HL-60 (cell line): ENCODE measurements at regions not wholly inside any gene's neighbourhood (a gene's known extent, or its start where the extent isn't known, plus 50 kb on each side); places are given as distances from the start of the nearest gene placed in this dataset.

Experiments
- DNase-seq, 2 experiments: peaks; one replicate each; pipeline ENCODE4 v3.0.0-alpha.2; 2010 to 2020; ENCODE audit warnings: low read depth in 1 of 2, low spot score in 1 of 2
- H3K27ac ChIP-seq: fragments of 250-450 bp; sonication (Bioruptor Pico); replicated peaks from 2 replicates; pipeline ENCODE4 v1.5.1; 2020; ENCODE audit warnings: mild to moderate bottlenecking, moderate library complexity
- H3K27me3 ChIP-seq: fragments of 250-450 bp; sonication (Bioruptor Pico); 2 replicates; pipeline ENCODE4 v1.5.1; 2021; ENCODE audit warnings: mild to moderate bottlenecking, moderate library complexity; ENCODE audit not compliant: insufficient read depth, poor library complexity, severe bottlenecking
- H3K4me3 ChIP-seq: replicated peaks from 2 replicates; pipeline ENCODE4 v1.5.1; 2011; ENCODE audit warnings: mild to moderate bottlenecking, control low read depth, low read length; ENCODE audit not compliant: insufficient read depth
- GABPA ChIP-seq: IDR thresholded peaks from 2 replicates; pipeline ENCODE4 v1.6.1; 2012; ENCODE audit warnings: low read depth
- POLR2AphosphoS5 ChIP-seq: IDR thresholded peaks from 2 replicates; pipeline ENCODE4 v1.6.1; 2012; ENCODE audit warnings: low read depth
- SPI1 ChIP-seq: IDR thresholded peaks from 2 replicates; pipeline ENCODE4 v1.6.1; 2012; ENCODE audit warnings: low read depth, mild to moderate bottlenecking, borderline replicate concordance
- TF ChIP-seq, protein P1 (sequence below): IDR thresholded peaks from one replicate; pipeline ENCODE4 v1.5.1; 2011; ENCODE audit warnings: low read length, control low read depth, inconsistent platforms; ENCODE audit not compliant: insufficient read depth
- TF ChIP-seq, protein P2 (sequence below): IDR thresholded peaks from 2 replicates; pipeline ENCODE4 v1.6.1; 2012; ENCODE audit warnings: low read depth; ENCODE audit not compliant: insufficient replicate concordance

DNA sequence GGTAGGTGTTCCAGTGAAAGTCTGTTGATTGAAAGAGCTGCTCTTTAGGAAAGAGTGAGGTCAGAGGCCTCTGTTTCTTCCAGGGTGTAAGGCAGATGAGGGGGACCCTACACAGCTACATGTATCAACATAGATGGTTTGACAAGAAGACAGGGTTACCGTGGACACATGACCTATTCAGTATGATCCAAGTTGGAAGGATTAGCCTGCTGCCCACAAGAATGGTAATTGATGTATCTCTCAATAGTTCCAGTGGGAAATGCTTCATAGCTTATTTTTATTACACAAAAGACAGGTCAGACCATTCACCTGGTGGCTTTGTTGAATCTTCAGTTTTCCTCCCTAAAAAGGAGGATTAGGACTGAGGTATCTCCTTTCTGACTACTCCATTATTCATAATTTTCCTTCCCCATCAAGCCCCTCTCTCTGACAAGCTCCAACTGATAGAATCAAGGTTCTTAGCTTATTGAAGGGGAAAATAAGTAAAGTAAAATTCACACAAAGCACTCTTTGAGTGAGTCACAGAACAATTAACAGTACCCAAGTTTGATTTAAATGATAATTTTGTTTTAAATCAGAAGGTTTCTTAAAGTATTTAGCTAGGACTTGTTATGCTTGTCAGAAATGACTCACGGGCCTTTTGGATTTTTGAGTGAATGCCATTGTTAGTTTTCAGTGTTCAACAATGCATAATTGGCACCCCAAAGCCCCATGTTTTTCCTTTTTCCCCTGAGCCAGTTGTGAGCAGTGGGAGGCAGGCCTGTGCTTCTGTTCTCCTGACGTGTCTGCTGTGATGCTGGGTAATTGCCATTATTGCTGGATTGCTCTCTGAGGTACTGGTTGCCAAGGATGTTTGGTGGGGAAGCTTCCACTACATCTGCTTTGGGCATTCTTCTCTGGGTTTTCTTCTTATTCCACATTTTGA lies 373.2 kb downstream of the DDX10 start:
- Histone ChIP-seq H3K27ac (no peak overlapping the region), H3K4me3 (no peak overlapping the region), H3K27me3 (no peaks in the 10 kb centered on the region)
- TF ChIP-seq, protein P1, sequence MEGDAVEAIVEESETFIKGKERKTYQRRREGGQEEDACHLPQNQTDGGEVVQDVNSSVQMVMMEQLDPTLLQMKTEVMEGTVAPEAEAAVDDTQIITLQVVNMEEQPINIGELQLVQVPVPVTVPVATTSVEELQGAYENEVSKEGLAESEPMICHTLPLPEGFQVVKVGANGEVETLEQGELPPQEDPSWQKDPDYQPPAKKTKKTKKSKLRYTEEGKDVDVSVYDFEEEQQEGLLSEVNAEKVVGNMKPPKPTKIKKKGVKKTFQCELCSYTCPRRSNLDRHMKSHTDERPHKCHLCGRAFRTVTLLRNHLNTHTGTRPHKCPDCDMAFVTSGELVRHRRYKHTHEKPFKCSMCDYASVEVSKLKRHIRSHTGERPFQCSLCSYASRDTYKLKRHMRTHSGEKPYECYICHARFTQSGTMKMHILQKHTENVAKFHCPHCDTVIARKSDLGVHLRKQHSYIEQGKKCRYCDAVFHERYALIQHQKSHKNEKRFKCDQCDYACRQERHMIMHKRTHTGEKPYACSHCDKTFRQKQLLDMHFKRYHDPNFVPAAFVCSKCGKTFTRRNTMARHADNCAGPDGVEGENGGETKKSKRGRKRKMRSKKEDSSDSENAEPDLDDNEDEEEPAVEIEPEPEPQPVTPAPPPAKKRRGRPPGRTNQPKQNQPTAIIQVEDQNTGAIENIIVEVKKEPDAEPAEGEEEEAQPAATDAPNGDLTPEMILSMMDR = no peak
- TF ChIP-seq, protein P2, sequence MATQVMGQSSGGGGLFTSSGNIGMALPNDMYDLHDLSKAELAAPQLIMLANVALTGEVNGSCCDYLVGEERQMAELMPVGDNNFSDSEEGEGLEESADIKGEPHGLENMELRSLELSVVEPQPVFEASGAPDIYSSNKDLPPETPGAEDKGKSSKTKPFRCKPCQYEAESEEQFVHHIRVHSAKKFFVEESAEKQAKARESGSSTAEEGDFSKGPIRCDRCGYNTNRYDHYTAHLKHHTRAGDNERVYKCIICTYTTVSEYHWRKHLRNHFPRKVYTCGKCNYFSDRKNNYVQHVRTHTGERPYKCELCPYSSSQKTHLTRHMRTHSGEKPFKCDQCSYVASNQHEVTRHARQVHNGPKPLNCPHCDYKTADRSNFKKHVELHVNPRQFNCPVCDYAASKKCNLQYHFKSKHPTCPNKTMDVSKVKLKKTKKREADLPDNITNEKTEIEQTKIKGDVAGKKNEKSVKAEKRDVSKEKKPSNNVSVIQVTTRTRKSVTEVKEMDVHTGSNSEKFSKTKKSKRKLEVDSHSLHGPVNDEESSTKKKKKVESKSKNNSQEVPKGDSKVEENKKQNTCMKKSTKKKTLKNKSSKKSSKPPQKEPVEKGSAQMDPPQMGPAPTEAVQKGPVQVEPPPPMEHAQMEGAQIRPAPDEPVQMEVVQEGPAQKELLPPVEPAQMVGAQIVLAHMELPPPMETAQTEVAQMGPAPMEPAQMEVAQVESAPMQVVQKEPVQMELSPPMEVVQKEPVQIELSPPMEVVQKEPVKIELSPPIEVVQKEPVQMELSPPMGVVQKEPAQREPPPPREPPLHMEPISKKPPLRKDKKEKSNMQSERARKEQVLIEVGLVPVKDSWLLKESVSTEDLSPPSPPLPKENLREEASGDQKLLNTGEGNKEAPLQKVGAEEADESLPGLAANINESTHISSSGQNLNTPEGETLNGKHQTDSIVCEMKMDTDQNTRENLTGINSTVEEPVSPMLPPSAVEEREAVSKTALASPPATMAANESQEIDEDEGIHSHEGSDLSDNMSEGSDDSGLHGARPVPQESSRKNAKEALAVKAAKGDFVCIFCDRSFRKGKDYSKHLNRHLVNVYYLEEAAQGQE = no peak
- TF ChIP-seq SPI1 = no peak
- no peak for TF ChIP-seq GABPA
- no peak for TF ChIP-seq POLR2AphosphoS5
- DNase-seq = no peak

DNA sequence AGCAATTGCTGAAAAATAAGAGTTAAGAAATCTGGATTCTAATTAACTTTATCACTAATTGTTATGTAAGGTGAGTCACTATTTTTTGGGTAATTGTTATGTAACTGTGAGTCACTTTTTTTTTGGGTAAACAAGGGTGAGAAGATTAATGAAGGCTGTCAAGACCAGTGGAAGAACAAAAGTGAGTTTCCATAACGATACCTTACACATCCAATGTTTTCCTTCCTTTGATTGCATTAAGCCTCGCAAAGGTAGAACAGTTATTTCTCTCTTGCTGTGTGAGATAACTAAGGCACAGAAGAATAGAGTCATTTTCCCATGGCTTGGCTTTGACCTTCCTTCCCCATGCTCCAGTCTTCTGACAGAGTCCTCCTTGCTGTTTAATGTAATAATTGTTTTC lies 374.7 kb downstream of the DDX10 start:
- TF ChIP-seq, protein P1 = no peak
- TF ChIP-seq SPI1 = no peak
- TF ChIP-seq, protein P2 = no peak
- no peak for TF ChIP-seq POLR2AphosphoS5
- no peak for TF ChIP-seq GABPA
- Histone ChIP-seq H3K27me3 (no peaks in the 10 kb centered on the region), H3K27ac (no peak overlapping the region), H3K4me3 (no peak overlapping the region)
- DNase-seq = no peak

DNA sequence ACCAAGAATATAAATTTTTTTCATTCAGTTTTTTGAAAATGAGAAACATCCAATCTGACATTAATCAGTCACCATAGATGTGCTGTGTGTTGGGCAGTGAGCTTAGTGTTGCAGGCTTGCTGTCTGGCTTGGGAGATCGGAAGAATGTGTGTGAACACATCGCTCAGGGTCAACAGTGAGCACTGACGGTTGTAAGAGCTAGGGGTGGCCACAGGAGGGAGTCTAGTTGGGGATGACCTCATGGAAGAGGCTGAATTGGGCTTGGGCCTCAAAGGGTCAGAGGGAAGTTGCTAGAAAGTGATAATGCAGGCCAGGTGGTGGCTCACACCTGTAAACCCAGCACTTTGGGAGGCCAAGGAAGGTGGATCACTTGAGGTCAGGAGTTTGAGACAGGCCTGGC lies 375.4 kb downstream of the DDX10 start:
- H3K27ac ChIP-seq = no peak overlapping the region
- TF ChIP-seq, protein P1 = peak; percentile 1
- TF ChIP-seq POLR2AphosphoS5 = no peak
- no peak for TF ChIP-seq SPI1
- H3K4me3 ChIP-seq = no peak overlapping the region
- DNase-seq = peak in 1 of 2 experiments; percentile 5
- no peaks in the 10 kb centered on the region for H3K27me3 ChIP-seq
